Brain microvascular endothelial cell (primary cell): ENCODE measurements at regions not wholly inside any gene's neighbourhood (a gene's known extent, or its start where the extent isn't known, plus 50 kb on each side); places are given as distances from the start of the nearest gene placed in this dataset.

Experiments used
- DNase-seq: peaks from one replicate; pipeline ENCODE4 v3.0.0-alpha.2; 2020
- H3K27ac ChIP-seq: fragments of 250-450 bp; sonication (Bioruptor Pico); 2 replicates; pipeline ENCODE4 v1.5.1; 2020; ENCODE audit warnings: mild to moderate bottlenecking, moderate library complexity
- H3K27me3 ChIP-seq: fragments of 250-450 bp; sonication (Bioruptor Pico); replicated peaks from 2 replicates; pipeline ENCODE4 v1.5.1; 2020; ENCODE audit warnings: mild to moderate bottlenecking
- H3K36me3 ChIP-seq: fragments of 250-450 bp; sonication (Bioruptor Pico); replicated peaks from 2 replicates; pipeline ENCODE4 v1.5.1; 2020; ENCODE audit warnings: mild to moderate bottlenecking
- H3K4me3 ChIP-seq: 2 replicates; pipeline ENCODE4 v1.5.1; 2011; ENCODE audit warnings: low read depth, mild to moderate bottlenecking, control low read depth, low read length, moderate library complexity
- CTCF ChIP-seq: IDR thresholded peaks from 2 replicates; pipeline ENCODE4 v1.5.1; 2011; ENCODE audit warnings: low read depth, mild to moderate bottlenecking, moderate library complexity, low read length, control low read depth, inconsistent platforms; ENCODE audit errors: missing control alignments
- in situ Hi-C: cut with HindIII; loops from 2 replicates; pipeline ENCODE4 v1.10.0; 2017; ENCODE audit warnings: low sequenced_read_pairs, low pct_ligation_motif_present

- no peak overlapping the region for H3K4me3 ChIP-seq
- in situ Hi-C loops = no loop called here
Measured at GRCh38 chr10:59072038-59072437, 104.4 kb upstream of the PHYHIPL start.

GRCh38 chr10:59073456-59074053 lies 102.9 kb upstream of the PHYHIPL start:
- H3K4me3 ChIP-seq = no peak overlapping the region
- no peaks in the 10 kb centered on the region for H3K27me3 ChIP-seq
- in situ Hi-C loops = no loop called here
- DNase-seq = no peak
- no peak for TF ChIP-seq CTCF
- no peak overlapping the region for H3K27ac ChIP-seq
- H3K36me3 ChIP-seq = no peaks in the 10 kb centered on the region

More at GRCh38 chr10:59072038-59072437, 104.4 kb upstream of the PHYHIPL start:
- DNase-seq = no peak
- no peak overlapping the region for H3K27ac ChIP-seq
- TF ChIP-seq CTCF = no peak
- H3K27me3 ChIP-seq = no peaks in the 10 kb centered on the region
- no peaks in the 10 kb centered on the region for H3K36me3 ChIP-seq

DNA sequence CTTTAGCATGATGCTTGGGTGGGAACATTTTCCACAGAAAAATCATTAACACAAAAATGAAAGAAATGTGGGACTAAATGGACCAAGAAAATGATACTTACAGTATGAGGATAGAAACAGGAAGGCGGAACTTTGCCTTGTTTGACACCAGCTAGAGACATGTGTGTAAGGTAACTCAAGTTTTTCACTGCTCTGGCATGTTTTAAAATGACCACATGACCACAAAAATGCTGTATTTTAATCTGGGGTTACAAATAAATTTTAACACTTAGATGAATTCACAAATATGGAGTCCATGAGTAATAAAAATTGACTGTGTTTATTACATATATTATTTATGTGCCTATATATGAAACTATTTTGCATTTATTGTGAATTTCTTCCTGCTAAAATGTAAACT lies 100.9 kb upstream of the PHYHIPL start:
- H3K27me3 ChIP-seq = no peaks in the 10 kb centered on the region
- H3K4me3 ChIP-seq = no peak overlapping the region
- no peak for DNase-seq
- H3K27ac ChIP-seq = no peak overlapping the region
- in situ Hi-C loops = no loop called here
- H3K36me3 ChIP-seq = no peaks in the 10 kb centered on the region
- TF ChIP-seq CTCF = no peak

- no peaks in the 10 kb centered on the region for H3K36me3 ChIP-seq
- no peak for TF ChIP-seq CTCF
- in situ Hi-C loops = no loop called here
- no peak overlapping the region for H3K27ac ChIP-seq
- H3K27me3 ChIP-seq = no peaks in the 10 kb centered on the region
- DNase-seq = no peak
- no peak overlapping the region for H3K4me3 ChIP-seq
Measured at GRCh38 chr10:59077855-59078254, 98.6 kb upstream of the PHYHIPL start.

DNA sequence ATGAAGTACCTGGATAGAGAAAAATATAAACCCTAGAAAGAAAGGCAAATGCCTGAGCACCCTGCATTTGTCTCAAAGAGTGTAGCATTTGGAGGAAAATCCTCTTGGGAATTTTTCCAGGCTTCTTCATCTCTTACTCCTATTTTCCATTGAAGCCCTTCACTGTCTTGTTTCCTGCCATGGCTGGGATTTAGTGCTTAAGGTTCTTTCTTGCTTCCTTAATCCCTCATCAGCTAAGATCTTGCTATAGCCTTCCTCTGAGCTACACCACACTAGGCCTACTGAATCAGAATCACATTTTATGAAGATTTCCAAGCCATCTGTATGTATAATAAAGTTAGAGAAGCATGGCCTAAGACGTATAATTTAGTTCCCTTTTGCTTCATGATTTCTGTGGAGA lies 97.5 kb upstream of the PHYHIPL start:
- Histone ChIP-seq H3K27me3 (no peaks in the 10 kb centered on the region), H3K36me3 (no peaks in the 10 kb centered on the region), H3K4me3 (no peak overlapping the region), H3K27ac (no peak overlapping the region)
- DNase-seq = no peak
- in situ Hi-C loops = no loop called here
- TF ChIP-seq CTCF = no peak
